HepG2 (cell line): ENCODE measurements at regions not wholly inside any gene's neighbourhood (a gene's known extent, or its start where the extent isn't known, plus 50 kb on each side); places are given as distances from the start of the nearest gene placed in this dataset.

Source experiments
- ATAC-seq: fragments of 200-7000 bp; cut with Tn5 transposase; 3 replicates; pipeline ENCODE4 v1.9.1; 2020; ENCODE audit warnings: mild to moderate bottlenecking, moderate library complexity
- BruUV-seq: library from RNA; stranded (reverse); fragments of 400-500 nt; replicated peaks from 2 replicates; lab custom pipeline; 2021; lab: Mats Ljungman, UMichigan
- CTCF ChIA-PET: fragments of 300-600 bp; formaldehyde crosslinking; extraction: SDS; loops from one replicate; lab custom pipeline; 2021; ENCODE audit warnings: low total read pairs, inconsistent platforms, low intra/inter-chr PET ratio; lab: Yijun Ruan, JAX
- POLR2A ChIA-PET: fragments of 350-600 bp; sonication (Branson Sonifier 250); formaldehyde crosslinking; loops from one replicate; lab custom pipeline; 2020; ENCODE audit warnings: antibody characterized with exemption, inconsistent platforms; lab: Yijun Ruan, JAX
- DNase-seq: peaks from one replicate; pipeline ENCODE4 v3.0.0-alpha.2; 2015; ENCODE audit warnings: low spot score
- FAIRE-seq: peaks from 3 replicates; lab custom pipeline; 2011; peaks lifted over from hg19 to GRCh38; lab: Jason Lieb, UNC
- H2AFZ ChIP-seq: one replicate; pipeline ENCODE4 v1.6.1; 2011; ENCODE audit warnings: low read length, inconsistent platforms
- H3K27ac ChIP-seq: fragments of 300-600 bp; 3 replicates; pipeline ENCODE4 v1.8.0; 2011; ENCODE audit warnings: mixed run types, mild to moderate bottlenecking, mixed read lengths, low read length, inconsistent platforms; ENCODE audit not compliant: insufficient read depth; ENCODE audit errors: extremely low read length
- H3K27me3 ChIP-seq, 2 experiments: fragments of 200-600 bp in 1 of 2; 2 replicates in 1 of 2; 3 replicates in 1 of 2; pipeline versions ENCODE4 v1.6.0 to v1.8.0; 2011; ENCODE audit warnings: low read length in 2 of 2, mild to moderate bottlenecking in 2 of 2, moderate library complexity in 2 of 2, inconsistent platforms in 1 of 2; ENCODE audit not compliant: insufficient read depth in 2 of 2, control insufficient read depth in 1 of 2
- H3K36me3 ChIP-seq, 2 experiments: fragments of 200-600 bp in 1 of 2; replicated peaks in 1 of 2; 2 replicates in 1 of 2; 3 replicates in 1 of 2; pipeline versions ENCODE4 v1.5.1 to v1.8.0; 2011; ENCODE audit warnings: low read length in 2 of 2, inconsistent platforms in 1 of 2; ENCODE audit not compliant: insufficient read depth in 2 of 2, control insufficient read depth in 1 of 2
- H3K4me1 ChIP-seq: 2 replicates; pipeline ENCODE4 v1.5.1; 2012; ENCODE audit warnings: low read length, inconsistent platforms; ENCODE audit not compliant: insufficient read depth
- H3K4me2 ChIP-seq: 2 replicates; pipeline ENCODE4 v1.6.0; 2011; ENCODE audit warnings: low read depth, low read length, inconsistent platforms
- H3K4me3 ChIP-seq, 3 experiments: fragments of 200-600 bp in 1 of 3; sonication (generic), shearing (Covaris generic) in 1 of 3; replicated peaks in 1 of 3; 2 replicates each; pipeline ENCODE4 v1.5.1; 2011 to 2016; ENCODE audit warnings: low read length in 3 of 3, inconsistent platforms in 2 of 3, low read depth in 2 of 3, mild to moderate bottlenecking in 2 of 3, control low read depth in 1 of 3, mixed read lengths in 1 of 3; ENCODE audit not compliant: insufficient read depth in 1 of 3
- H3K79me2 ChIP-seq: one replicate; pipeline ENCODE4 v1.6.1; 2011; ENCODE audit warnings: low read length, inconsistent platforms; ENCODE audit not compliant: insufficient read depth
- H3K9ac ChIP-seq: 2 replicates; pipeline ENCODE4 v1.6.0; 2011; ENCODE audit warnings: mild to moderate bottlenecking, low read depth, low read length, inconsistent platforms; ENCODE audit not compliant: insufficient read depth
- H3K9me3 ChIP-seq: 2 replicates; pipeline ENCODE4 v1.5.1; 2012; ENCODE audit warnings: mild to moderate bottlenecking, low read length
- H4K20me1 ChIP-seq: 2 replicates; pipeline ENCODE4 v1.6.0; 2011; ENCODE audit warnings: inconsistent platforms, mild to moderate bottlenecking, low read length, moderate library complexity; ENCODE audit not compliant: insufficient read depth
- ASH2L ChIP-seq: fragments of 300-600, 200-600 bp; sonication (generic); IDR thresholded peaks from 2 replicates; pipeline ENCODE4 v1.7.0; 2017; ENCODE audit warnings: low read depth, mild to moderate bottlenecking, moderate library complexity, mixed read lengths, low read length; ENCODE audit not compliant: insufficient read length
- CEBPB ChIP-seq: IDR thresholded peaks from 2 replicates; pipeline ENCODE4 v1.6.1; 2011; ENCODE audit warnings: low read depth, low read length, improper control_type of control experiment, borderline replicate concordance
- FOXC1 ChIP-seq: sonication (generic); formaldehyde crosslinking; IDR thresholded peaks from 2 replicates; pipeline ENCODE4 v1.8.0; 2022; ENCODE audit warnings: mild to moderate bottlenecking, missing genetic modification reagents, borderline replicate concordance
- JUNB ChIP-seq: sonication (generic); formaldehyde crosslinking; IDR thresholded peaks from 2 replicates; pipeline ENCODE4 v1.8.0; 2022; ENCODE audit warnings: missing genetic modification reagents, mild to moderate bottlenecking, borderline replicate concordance
- KLF15 ChIP-seq: sonication (generic); formaldehyde crosslinking; IDR thresholded peaks from 2 replicates; pipeline ENCODE4 v1.8.1; 2023; ENCODE audit warnings: borderline replicate concordance, mild to moderate bottlenecking, inconsistent platforms, missing genetic modification reagents, mixed read lengths
- NFKBIZ ChIP-seq: IDR thresholded peaks from 2 replicates; pipeline ENCODE4 v1.6.1; 2018; ENCODE audit warnings: missing genetic modification reagents, missing compliant biosample characterization
- RBM22 ChIP-seq: fragments of 200-400 bp; formaldehyde crosslinking; optimal IDR thresholded peaks from 2 replicates; pipeline ENCODE3; 2017; ENCODE audit warnings: mild to moderate bottlenecking, low read length, moderate library complexity
- RFX1 ChIP-seq: fragments of 450-650 bp; IDR thresholded peaks from 2 replicates; pipeline ENCODE4 v1.6.1; 2017
- TIGD3 ChIP-seq: sonication (generic); formaldehyde crosslinking; IDR thresholded peaks from 2 replicates; pipeline ENCODE4 v1.5.1; 2020; ENCODE audit warnings: mild to moderate bottlenecking, missing genetic modification reagents, borderline replicate concordance
- ZNF101 ChIP-seq: sonication (generic); formaldehyde crosslinking; IDR thresholded peaks from 2 replicates; pipeline ENCODE4 v1.4.0; 2020; ENCODE audit warnings: mild to moderate bottlenecking, low read depth, missing genetic modification reagents, borderline replicate concordance
- ZNF33B ChIP-seq: sonication (generic); formaldehyde crosslinking; IDR thresholded peaks from 2 replicates; pipeline ENCODE4 v1.5.1; 2020; ENCODE audit warnings: mild to moderate bottlenecking, missing genetic modification reagents
- ZNF513 ChIP-seq: sonication (generic); formaldehyde crosslinking; conservative IDR thresholded peaks from 2 replicates; pipeline ENCODE4 v1.5.0; 2020; ENCODE audit warnings: missing genetic modification reagents
- ZNF546 ChIP-seq: sonication (generic); formaldehyde crosslinking; conservative IDR thresholded peaks from 2 replicates; pipeline ENCODE4 v1.8.1; 2023; ENCODE audit warnings: mild to moderate bottlenecking, missing genetic modification reagents
- ZSCAN30 ChIP-seq: sonication (generic); formaldehyde crosslinking; IDR thresholded peaks from 2 replicates; pipeline ENCODE4 v1.5.0; 2020; ENCODE audit warnings: mild to moderate bottlenecking, missing genetic modification reagents
- WGBS: methylation state at CpG from one replicate; pipeline ENCODE4 v1.1.6; 2017; ENCODE audit warnings: low lambda C conversion rate; 5-methylcytosine and 5-hydroxymethylcytosine counted together
- in situ Hi-C: cut with HindIII; loops from 2 replicates; pipeline ENCODE4 v1.10.0; 2017; ENCODE audit warnings: low pct_unique_long_range_greater_than_20kb; ENCODE audit not compliant: extremely low pct_ligation_motif_present
- intact Hi-C: fragments of 100-400 bp; cut with micrococcal nuclease; formaldehyde crosslinking; loops from one replicate; pipeline ENCODE4 v1.10.0; 2022; ENCODE audit not compliant: unreplicated experiment

DNA sequence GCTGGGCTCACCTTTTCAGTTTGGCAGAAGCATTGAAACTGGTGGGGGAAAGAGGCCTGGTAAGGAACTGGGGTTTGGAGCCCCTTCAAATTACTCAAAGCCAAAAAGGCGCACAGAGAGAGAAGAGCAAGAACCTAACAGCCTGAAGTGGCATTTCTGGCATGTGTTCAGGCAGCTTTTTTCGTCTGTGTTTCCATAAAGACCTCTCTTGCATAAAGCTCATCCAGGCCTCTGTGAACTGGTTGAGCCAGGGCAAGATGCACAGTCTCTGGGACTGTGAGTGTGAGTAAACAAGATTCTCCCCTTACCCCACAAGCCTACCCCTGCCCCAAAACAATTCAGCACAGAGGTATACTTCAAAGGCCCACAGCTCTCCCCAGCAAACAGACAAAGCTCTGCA lies 167.8 kb downstream of the QRSL1 start:
- Histone ChIP-seq H3K27me3 (no peaks in the 10 kb centered on the region), H3K36me3 (no peaks in the 10 kb centered on the region), H3K4me1 (peaks cover 75% of the 10 kb centered on the region), H3K9me3 (no peaks in the 10 kb centered on the region), H3K27ac (no peak overlapping the region), H3K79me2 (no peaks in the 10 kb centered on the region), H3K4me2 (no peak overlapping the region), H2AFZ (no peak overlapping the region), H4K20me1 (no peaks in the 10 kb centered on the region), H3K9ac (no peak overlapping the region), H3K4me3 (no peak overlapping the region)
- 53% methylated on average over 2 of the region's 2 CpGs for WGBS
- DNase-seq (no peak), FAIRE-seq (no peak), ATAC-seq (no peak)
- in situ Hi-C loops (no loop called here), intact Hi-C loops (loop anchor here (5.0 to 10.0 kb wide), 2 partner anchors 90 to 162 kb away; no protein-coding TSS in a partner anchor)
- BruUV-seq, result no TSS peak
- CTCF ChIA-PET, result no interaction called here
- POLR2A ChIA-PET, result interaction anchor here (3.0 to 3.4 kb wide), 2 partner anchors 8 to 11 kb away, joined by 13 to 23 read pairs; no protein-coding TSS in a partner anchor
- no peak for TF ChIP-seq ZNF513 (CRISPR knock-in tag)
- no peak for TF ChIP-seq ZSCAN30 (CRISPR knock-in tag)
- TF ChIP-seq ZNF546 (CRISPR knock-in tag), result no peak
- TF ChIP-seq RBM22, result no peak
- no peak for TF ChIP-seq KLF15 (CRISPR knock-in tag)
- TF ChIP-seq NFKBIZ, result no peak
- TF ChIP-seq ZNF101 (CRISPR knock-in tag), result no peak
- no peak for TF ChIP-seq CEBPB
- no peak for TF ChIP-seq ASH2L
- no peak for TF ChIP-seq TIGD3 (CRISPR knock-in tag)
- no peak for TF ChIP-seq JUNB (CRISPR knock-in tag)
- TF ChIP-seq RFX1, result no peak
- no peak for TF ChIP-seq FOXC1 (CRISPR knock-in tag)
- no peak for TF ChIP-seq ZNF33B (CRISPR knock-in tag)
